Muscle layer of duodenum (tissue), 2 donors: ENCODE measurements at regions not wholly inside any gene's neighbourhood (a gene's known extent, or its start where the extent isn't known, plus 50 kb on each side); places are given as distances from the start of the nearest gene placed in this dataset.

Experiments used
- H3K27ac ChIP-seq: one replicate; pipeline ENCODE4 v1.7.0; 2013; ENCODE audit warnings: mild to moderate bottlenecking, low read length
- H3K27me3 ChIP-seq: one replicate; pipeline ENCODE4 v1.7.0; 2013; ENCODE audit warnings: low read depth, mild to moderate bottlenecking, control low read depth, low read length
- H3K36me3 ChIP-seq, 2 donors: one replicate each; pipeline ENCODE4 v1.7.0; 2013; ENCODE audit warnings: low read length in 2 of 2, control low read depth in 1 of 2, mild to moderate bottlenecking in 1 of 2; ENCODE audit not compliant: insufficient read depth in 2 of 2, control insufficient read depth in 1 of 2
- H3K4me1 ChIP-seq, 2 donors: one replicate each; pipeline ENCODE4 v1.7.0; 2013; ENCODE audit warnings: low read length in 2 of 2, mild to moderate bottlenecking in 2 of 2, control low read depth in 1 of 2, moderate library complexity in 1 of 2; ENCODE audit not compliant: insufficient read depth in 2 of 2, control insufficient read depth in 1 of 2
- H3K4me3 ChIP-seq, 2 donors: one replicate each; pipeline ENCODE4 v1.7.0; 2013; ENCODE audit warnings: low read length in 2 of 2, low read depth in 1 of 2, mild to moderate bottlenecking in 1 of 2
- H3K9me3 ChIP-seq, 2 donors: one replicate each; pipeline ENCODE4 v1.7.0; 2013; ENCODE audit warnings: low read length in 2 of 2, control low read depth in 1 of 2, mild to moderate bottlenecking in 1 of 2; ENCODE audit not compliant: control insufficient read depth in 1 of 2
- donor health status: healthy.

- H3K27ac ChIP-seq, result no peak overlapping the region
- H3K9me3 ChIP-seq, result peaks cover 0 to 4% of the 10 kb centered on the region in 2 donors
- H3K4me1 ChIP-seq, result no peaks in the 10 kb centered on the region
- H3K27me3 ChIP-seq, result no peaks in the 10 kb centered on the region
- H3K4me3 ChIP-seq, result no peak overlapping the region
- H3K36me3 ChIP-seq, result no peaks in the 10 kb centered on the region
Measured at GRCh38 chr13:72290962-72291681, 424.1 kb upstream of the DACH1 start.

GRCh38 chr13:72286421-72286820 is 419.4 kb upstream of the DACH1 start:
- H3K27ac ChIP-seq, result no peak overlapping the region
- H3K4me1 ChIP-seq, result no peaks in the 10 kb centered on the region
- H3K27me3 ChIP-seq, result no peaks in the 10 kb centered on the region
- no peak overlapping the region for H3K4me3 ChIP-seq
- H3K9me3 ChIP-seq, result peaks cover 0 to 4% of the 10 kb centered on the region in 2 donors
- no peaks in the 10 kb centered on the region for H3K36me3 ChIP-seq

- Histone ChIP-seq H3K27ac (no peak overlapping the region), H3K36me3 (no peaks in the 10 kb centered on the region), H3K27me3 (no peaks in the 10 kb centered on the region), H3K4me3 (no peak overlapping the region), H3K9me3 (peaks cover 0 to 4% of the 10 kb centered on the region in 2 donors), H3K4me1 (no peaks in the 10 kb centered on the region)
Measured at GRCh38 chr13:72284791-72285190, 417.8 kb upstream of the DACH1 start.

GRCh38 chr13:72261732-72262131 is 394.7 kb upstream of the DACH1 start:
- Histone ChIP-seq H3K36me3 (no peaks in the 10 kb centered on the region), H3K4me3 (no peak overlapping the region), H3K9me3 (peaks cover 0 to 2% of the 10 kb centered on the region in 2 donors), H3K4me1 (no peaks in the 10 kb centered on the region), H3K27ac (no peak overlapping the region), H3K27me3 (no peaks in the 10 kb centered on the region)

GRCh38 chr13:72259528-72259927 is 392.5 kb upstream of the DACH1 start:
- peaks cover 0 to 1% of the 10 kb centered on the region in 2 donors for H3K9me3 ChIP-seq
- no peak overlapping the region for H3K27ac ChIP-seq
- H3K4me1 ChIP-seq, result no peaks in the 10 kb centered on the region
- H3K27me3 ChIP-seq, result no peaks in the 10 kb centered on the region
- H3K36me3 ChIP-seq, result no peaks in the 10 kb centered on the region
- H3K4me3 ChIP-seq, result no peak overlapping the region

GRCh38 chr13:72258340-72258981 is 391.5 kb upstream of the DACH1 start:
- Histone ChIP-seq H3K4me3 (no peak overlapping the region), H3K4me1 (no peaks in the 10 kb centered on the region), H3K36me3 (no peaks in the 10 kb centered on the region), H3K9me3 (no peaks in the 10 kb centered on the region), H3K27ac (no peak overlapping the region), H3K27me3 (no peaks in the 10 kb centered on the region)

- Histone ChIP-seq H3K27ac (no peak overlapping the region), H3K9me3 (no peaks in the 10 kb centered on the region), H3K27me3 (no peaks in the 10 kb centered on the region), H3K4me3 (no peak overlapping the region), H3K36me3 (no peaks in the 10 kb centered on the region), H3K4me1 (no peaks in the 10 kb centered on the region)
Measured at GRCh38 chr13:72255908-72256307, 388.9 kb upstream of the DACH1 start.

- no peaks in the 10 kb centered on the region for H3K4me1 ChIP-seq
- H3K27me3 ChIP-seq, result no peaks in the 10 kb centered on the region
- no peaks in the 10 kb centered on the region for H3K9me3 ChIP-seq
- no peaks in the 10 kb centered on the region for H3K36me3 ChIP-seq
- no peak overlapping the region for H3K4me3 ChIP-seq
- H3K27ac ChIP-seq, result no peak overlapping the region
Measured at GRCh38 chr13:72253754-72254153, 386.8 kb upstream of the DACH1 start.

GRCh38 chr13:72246396-72246795 is 379.4 kb upstream of the DACH1 start:
- Histone ChIP-seq H3K27ac (no peak overlapping the region), H3K27me3 (no peaks in the 10 kb centered on the region), H3K36me3 (no peaks in the 10 kb centered on the region), H3K9me3 (no peaks in the 10 kb centered on the region), H3K4me3 (no peak overlapping the region), H3K4me1 (no peaks in the 10 kb centered on the region)

- no peaks in the 10 kb centered on the region for H3K9me3 ChIP-seq
- H3K4me3 ChIP-seq, result no peak overlapping the region
- H3K4me1 ChIP-seq, result no peaks in the 10 kb centered on the region
Measured at GRCh38 chr13:72244788-72245187, 377.8 kb upstream of the DACH1 start.

GRCh38 chr13:72230131-72230530 is 363.1 kb upstream of the DACH1 start:
- H3K27ac ChIP-seq, result no peak overlapping the region
- H3K9me3 ChIP-seq, result no peaks in the 10 kb centered on the region
- no peaks in the 10 kb centered on the region for H3K36me3 ChIP-seq
- H3K4me3 ChIP-seq, result no peak overlapping the region
- H3K4me1 ChIP-seq, result no peaks in the 10 kb centered on the region
- no peaks in the 10 kb centered on the region for H3K27me3 ChIP-seq

More at GRCh38 chr13:72244788-72245187, 377.8 kb upstream of the DACH1 start:
- Histone ChIP-seq H3K27me3 (no peaks in the 10 kb centered on the region), H3K27ac (no peak overlapping the region), H3K36me3 (no peaks in the 10 kb centered on the region)

- Histone ChIP-seq H3K36me3 (no peaks in the 10 kb centered on the region), H3K27ac (no peak overlapping the region), H3K9me3 (no peaks in the 10 kb centered on the region), H3K4me3 (no peak overlapping the region), H3K4me1 (no peaks in the 10 kb centered on the region), H3K27me3 (no peaks in the 10 kb centered on the region)
Measured at GRCh38 chr13:72229067-72229466, 362.1 kb upstream of the DACH1 start.
